Hepatocyte (in vitro differentiated cells): ENCODE measurements at regions not wholly inside any gene's neighbourhood (a gene's known extent, or its start where the extent isn't known, plus 50 kb on each side); places are given as distances from the start of the nearest gene placed in this dataset.

ENCODE experiments used
- EZH2 ChIP-seq: fragments of 200-600 bp; sonication (generic); IDR thresholded peaks from 2 replicates; pipeline ENCODE4 v1.6.1; 2016; ENCODE audit warnings: antibody characterized with exemption, mild to moderate bottlenecking, borderline replicate concordance
- TF ChIP-seq, protein P1 (sequence below): fragments of 200-600 bp; sonication (generic); IDR thresholded peaks from 2 replicates; pipeline ENCODE4 v1.5.1; 2016; ENCODE audit warnings: antibody characterized with exemption, mild to moderate bottlenecking; ENCODE audit not compliant: poor library complexity

DNA sequence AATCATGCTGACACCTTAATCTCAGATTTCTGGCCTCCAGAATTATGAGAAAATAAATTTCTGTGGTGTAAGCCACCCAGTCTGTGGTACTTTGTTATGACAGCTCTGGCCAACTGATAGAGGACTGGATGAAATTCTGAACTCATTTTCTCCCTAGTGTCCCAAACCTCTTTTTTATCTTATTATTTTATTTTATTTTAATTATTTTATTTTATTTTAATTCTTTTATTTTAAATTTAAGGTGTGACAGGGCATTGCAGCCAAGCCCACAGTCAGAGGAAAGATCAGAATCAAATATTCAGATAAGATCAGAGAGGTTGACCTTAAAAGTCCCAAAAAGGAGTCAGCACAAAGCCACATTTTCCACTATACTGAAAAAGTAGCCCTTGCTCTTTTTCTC lies 228.1 kb downstream of the TFEC start:
- TF ChIP-seq, protein P1, sequence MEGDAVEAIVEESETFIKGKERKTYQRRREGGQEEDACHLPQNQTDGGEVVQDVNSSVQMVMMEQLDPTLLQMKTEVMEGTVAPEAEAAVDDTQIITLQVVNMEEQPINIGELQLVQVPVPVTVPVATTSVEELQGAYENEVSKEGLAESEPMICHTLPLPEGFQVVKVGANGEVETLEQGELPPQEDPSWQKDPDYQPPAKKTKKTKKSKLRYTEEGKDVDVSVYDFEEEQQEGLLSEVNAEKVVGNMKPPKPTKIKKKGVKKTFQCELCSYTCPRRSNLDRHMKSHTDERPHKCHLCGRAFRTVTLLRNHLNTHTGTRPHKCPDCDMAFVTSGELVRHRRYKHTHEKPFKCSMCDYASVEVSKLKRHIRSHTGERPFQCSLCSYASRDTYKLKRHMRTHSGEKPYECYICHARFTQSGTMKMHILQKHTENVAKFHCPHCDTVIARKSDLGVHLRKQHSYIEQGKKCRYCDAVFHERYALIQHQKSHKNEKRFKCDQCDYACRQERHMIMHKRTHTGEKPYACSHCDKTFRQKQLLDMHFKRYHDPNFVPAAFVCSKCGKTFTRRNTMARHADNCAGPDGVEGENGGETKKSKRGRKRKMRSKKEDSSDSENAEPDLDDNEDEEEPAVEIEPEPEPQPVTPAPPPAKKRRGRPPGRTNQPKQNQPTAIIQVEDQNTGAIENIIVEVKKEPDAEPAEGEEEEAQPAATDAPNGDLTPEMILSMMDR, result no peak
- no peak for TF ChIP-seq EZH2
